Activated CD8-positive, alpha-beta T cell treated with anti-CD3 and anti-CD28 coated beads for 36 hours (primary cell): ENCODE measurements at regions not wholly inside any gene's neighbourhood (a gene's known extent, or its start where the extent isn't known, plus 50 kb on each side); places are given as distances from the start of the nearest gene placed in this dataset.

Experiments used
- ATAC-seq: fragments of 200-7000 bp; cut with Tn5 transposase; one replicate; pipeline ENCODE4 v1.10.0; 2021; ENCODE audit warnings: mild to moderate bottlenecking, moderate library complexity
- CTCF ChIA-PET: fragments of 350-600 bp; sonication (Branson Sonifier 250); formaldehyde crosslinking; loops from one replicate; lab custom pipeline; 2021; ENCODE audit warnings: antibody characterized with exemption; lab: Charles Lee
- POLR2A ChIA-PET: fragments of 350-600 bp; sonication (Branson Sonifier 250); formaldehyde crosslinking; loops from one replicate; lab custom pipeline; 2021; ENCODE audit warnings: antibody characterized with exemption; lab: Charles Lee
- DNase-seq: peaks from one replicate; pipeline ENCODE4 v3.0.0-alpha.2; 2020
- H3K27ac Mint-ChIP-seq: one replicate; pipeline ENCODE4 v1.8.0; 2021; ENCODE audit warnings: mild to moderate bottlenecking, mixed read lengths
- H3K27me3 Mint-ChIP-seq: one replicate; pipeline ENCODE4 v1.8.0; 2021; ENCODE audit warnings: mixed read lengths
- H3K36me3 Mint-ChIP-seq: one replicate; pipeline ENCODE4 v1.8.0; 2021; ENCODE audit warnings: low read depth, mixed read lengths
- H3K4me1 Mint-ChIP-seq: one replicate; pipeline ENCODE4 v1.8.0; 2021; ENCODE audit warnings: low read depth, mixed read lengths
- H3K4me3 Mint-ChIP-seq: one replicate; pipeline ENCODE4 v1.8.0; 2021; ENCODE audit warnings: mild to moderate bottlenecking, moderate library complexity, mixed read lengths
- H3K9me3 Mint-ChIP-seq: one replicate; pipeline ENCODE4 v1.8.0; 2021; ENCODE audit warnings: mixed read lengths
- intact Hi-C: fragments of 100-400 bp; cut with micrococcal nuclease; formaldehyde crosslinking; loops from one replicate; pipeline ENCODE4 v1.10.0; 2022
- TF ChIP-seq, protein P1 (sequence below): fragments of 200-600 bp; IDR thresholded peaks from one replicate; pipeline ENCODE4 v1.8.0; 2022; ENCODE audit warnings: antibody characterized with exemption, mild to moderate bottlenecking

DNA sequence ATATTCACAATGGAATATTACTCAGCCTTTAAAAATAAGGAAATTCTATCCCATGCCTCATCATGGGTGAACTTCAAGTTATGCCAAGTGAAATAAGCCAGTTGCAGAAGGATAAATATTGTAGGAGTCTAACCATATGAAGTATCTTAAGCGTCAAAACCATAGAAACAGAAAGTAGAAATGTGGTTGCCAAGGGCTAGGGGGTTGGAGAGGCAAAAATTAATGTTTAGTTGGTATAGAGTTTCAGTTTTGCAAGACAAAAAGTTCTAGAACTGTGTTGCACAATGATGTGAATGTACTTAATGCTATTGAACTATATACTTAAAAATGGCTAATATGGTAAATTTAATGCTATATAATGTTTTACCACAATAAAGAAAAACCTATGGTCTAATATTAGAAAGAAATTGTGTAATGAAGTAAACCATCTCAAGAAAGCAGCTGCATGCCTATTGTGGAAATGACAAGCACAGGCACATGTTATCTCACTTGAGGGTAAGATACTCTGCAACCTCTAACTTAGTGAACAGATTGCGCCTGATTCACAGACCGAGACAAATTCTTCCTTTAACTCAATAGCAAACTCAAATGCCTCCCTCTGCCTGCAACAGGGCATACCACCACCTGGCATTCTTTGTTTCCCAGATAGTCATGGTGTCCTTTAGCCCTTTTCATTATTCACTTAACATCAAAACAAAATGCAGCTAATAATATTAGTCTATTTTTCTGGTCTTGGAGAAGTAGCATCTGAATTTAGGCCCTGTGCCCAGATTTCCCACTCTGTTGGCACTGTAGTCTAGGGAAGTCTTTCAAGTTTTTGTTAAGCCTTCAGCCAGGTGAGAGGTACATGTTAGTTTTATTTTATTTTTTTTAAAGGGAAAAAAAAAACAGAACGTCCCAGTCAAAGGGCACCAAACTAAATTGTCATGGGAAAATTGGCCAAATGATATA is 80.2 kb upstream of the ACP3 start:
- intact Hi-C loops, result no loop called here
- TF ChIP-seq, protein P1, sequence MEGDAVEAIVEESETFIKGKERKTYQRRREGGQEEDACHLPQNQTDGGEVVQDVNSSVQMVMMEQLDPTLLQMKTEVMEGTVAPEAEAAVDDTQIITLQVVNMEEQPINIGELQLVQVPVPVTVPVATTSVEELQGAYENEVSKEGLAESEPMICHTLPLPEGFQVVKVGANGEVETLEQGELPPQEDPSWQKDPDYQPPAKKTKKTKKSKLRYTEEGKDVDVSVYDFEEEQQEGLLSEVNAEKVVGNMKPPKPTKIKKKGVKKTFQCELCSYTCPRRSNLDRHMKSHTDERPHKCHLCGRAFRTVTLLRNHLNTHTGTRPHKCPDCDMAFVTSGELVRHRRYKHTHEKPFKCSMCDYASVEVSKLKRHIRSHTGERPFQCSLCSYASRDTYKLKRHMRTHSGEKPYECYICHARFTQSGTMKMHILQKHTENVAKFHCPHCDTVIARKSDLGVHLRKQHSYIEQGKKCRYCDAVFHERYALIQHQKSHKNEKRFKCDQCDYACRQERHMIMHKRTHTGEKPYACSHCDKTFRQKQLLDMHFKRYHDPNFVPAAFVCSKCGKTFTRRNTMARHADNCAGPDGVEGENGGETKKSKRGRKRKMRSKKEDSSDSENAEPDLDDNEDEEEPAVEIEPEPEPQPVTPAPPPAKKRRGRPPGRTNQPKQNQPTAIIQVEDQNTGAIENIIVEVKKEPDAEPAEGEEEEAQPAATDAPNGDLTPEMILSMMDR, result no peak
- no peaks in the 10 kb centered on the region for H3K9me3 Mint-ChIP-seq
- H3K27me3 Mint-ChIP-seq, result peaks cover 22% of the 10 kb centered on the region
- H3K27ac Mint-ChIP-seq, result no peak overlapping the region
- no peaks in the 10 kb centered on the region for H3K4me1 Mint-ChIP-seq
- ChIA-PET POLR2A (no interaction called here), CTCF (no interaction called here)
- no peak for ATAC-seq
- no peak overlapping the region for H3K4me3 Mint-ChIP-seq
- no peak for DNase-seq
- no peaks in the 10 kb centered on the region for H3K36me3 Mint-ChIP-seq

DNA sequence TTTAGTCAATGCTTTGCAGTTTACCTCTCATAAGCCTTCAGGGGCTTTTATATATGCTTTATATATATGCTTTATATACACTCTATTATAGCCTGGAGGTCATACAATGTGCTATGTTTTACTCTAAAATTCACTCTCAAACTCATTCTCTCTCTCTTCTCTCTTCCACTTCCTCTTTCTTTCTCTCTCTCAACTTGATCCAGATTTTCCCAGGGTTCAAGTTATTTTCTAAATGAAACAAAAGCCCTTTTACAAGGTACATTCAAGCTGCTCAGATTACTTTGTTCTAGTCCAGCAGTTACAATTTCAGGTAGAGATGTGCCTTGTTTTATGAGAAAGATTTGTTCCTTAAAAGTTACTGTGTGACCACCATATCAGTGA is 79.6 kb upstream of the ACP3 start:
- no peaks in the 10 kb centered on the region for H3K9me3 Mint-ChIP-seq
- H3K36me3 Mint-ChIP-seq, result no peaks in the 10 kb centered on the region
- TF ChIP-seq, protein P1, result no peak
- H3K4me3 Mint-ChIP-seq, result no peak overlapping the region
- no peaks in the 10 kb centered on the region for H3K4me1 Mint-ChIP-seq
- no peak for ATAC-seq
- DNase-seq, result no peak
- peaks cover 19% of the 10 kb centered on the region for H3K27me3 Mint-ChIP-seq
- CTCF ChIA-PET, result no interaction called here
- no peak overlapping the region for H3K27ac Mint-ChIP-seq
- intact Hi-C loops, result no loop called here
- POLR2A ChIA-PET, result no interaction called here

DNA sequence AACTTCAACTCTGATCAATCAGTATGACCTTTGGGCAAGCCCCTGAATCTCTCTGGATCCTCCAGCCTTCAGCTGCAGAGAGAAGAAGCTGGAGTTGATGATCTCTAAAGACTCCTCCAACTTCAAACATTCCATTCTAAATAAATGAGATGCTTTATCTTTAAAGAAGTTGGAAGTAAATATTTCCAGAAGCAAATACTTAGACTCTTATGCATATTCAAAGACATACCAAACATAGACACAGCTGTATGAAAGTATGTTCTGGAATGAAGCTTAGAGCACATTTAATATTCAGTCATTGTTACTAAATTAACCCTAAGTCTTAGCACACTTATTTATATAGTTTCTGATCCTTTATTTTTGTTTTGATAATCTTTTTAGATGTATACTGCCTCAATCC is 77.6 kb upstream of the ACP3 start:
- ATAC-seq (no peak), DNase-seq (no peak)
- Mint-ChIP-seq H3K4me3 (no peak overlapping the region), H3K36me3 (no peaks in the 10 kb centered on the region), H3K9me3 (no peaks in the 10 kb centered on the region), H3K27ac (no peak overlapping the region), H3K4me1 (no peaks in the 10 kb centered on the region), H3K27me3 (peaks cover 19% of the 10 kb centered on the region)
- POLR2A ChIA-PET, result no interaction called here
- CTCF ChIA-PET, result interaction anchor here (1.9 kb wide), 1 partner anchor 104 kb away, joined by 5 read pairs; no protein-coding TSS in a partner anchor
- TF ChIP-seq, protein P1, result no peak
- intact Hi-C loops, result no loop called here

DNA sequence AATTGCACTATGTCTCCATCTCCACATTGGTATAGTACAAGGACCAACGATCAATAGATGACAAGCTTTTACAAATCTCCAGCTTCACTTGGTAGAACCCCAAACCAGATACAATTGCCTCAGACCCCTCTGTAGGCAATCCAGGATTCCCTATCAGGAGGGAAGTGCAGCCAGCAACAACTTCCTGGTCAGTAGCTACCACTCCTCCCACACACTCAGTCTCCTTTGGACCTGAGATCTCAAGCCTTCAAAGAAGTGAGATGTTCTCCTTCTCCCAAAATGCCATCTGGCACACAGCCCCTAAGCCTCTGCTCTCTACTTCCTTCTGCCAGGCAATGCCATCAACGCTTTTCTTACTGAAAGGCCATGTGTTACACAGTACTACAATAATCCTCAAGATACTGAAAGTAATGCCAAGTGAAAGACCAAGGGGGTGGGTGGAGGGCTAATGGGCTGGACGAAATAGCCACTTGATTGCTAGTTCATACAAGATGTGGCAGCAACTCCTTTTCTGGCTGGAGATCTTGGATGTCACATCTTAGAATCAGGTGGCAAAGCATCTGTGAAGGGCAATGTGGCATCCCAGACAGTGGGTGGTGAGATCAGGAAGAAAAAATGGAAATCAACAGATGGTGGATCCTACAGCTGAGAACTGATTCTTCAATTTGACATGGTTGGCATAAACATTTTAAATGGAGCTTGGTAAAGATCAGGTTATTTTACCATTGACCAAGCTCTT is 75.3 kb upstream of the ACP3 start:
- intact Hi-C loops, result no loop called here
- Mint-ChIP-seq H3K4me1 (no peaks in the 10 kb centered on the region), H3K36me3 (no peaks in the 10 kb centered on the region), H3K27me3 (peaks cover 17% of the 10 kb centered on the region), H3K27ac (no peak overlapping the region), H3K4me3 (no peak overlapping the region), H3K9me3 (no peaks in the 10 kb centered on the region)
- no peak for DNase-seq
- ATAC-seq, result no peak
- CTCF ChIA-PET, result interaction anchor here (1.1 to 1.9 kb wide), 2 partner anchors 10 to 1687 kb away, joined by 3 to 5 read pairs; no protein-coding TSS in a partner anchor
- POLR2A ChIA-PET, result no interaction called here
- TF ChIP-seq, protein P1, result no peak
